ENCODE measurements at regions not wholly inside any gene's neighbourhood (a gene's known extent, or its start where the extent isn't known, plus 50 kb on each side); places are given as distances from the start of the nearest gene placed in this dataset.

DNA sequence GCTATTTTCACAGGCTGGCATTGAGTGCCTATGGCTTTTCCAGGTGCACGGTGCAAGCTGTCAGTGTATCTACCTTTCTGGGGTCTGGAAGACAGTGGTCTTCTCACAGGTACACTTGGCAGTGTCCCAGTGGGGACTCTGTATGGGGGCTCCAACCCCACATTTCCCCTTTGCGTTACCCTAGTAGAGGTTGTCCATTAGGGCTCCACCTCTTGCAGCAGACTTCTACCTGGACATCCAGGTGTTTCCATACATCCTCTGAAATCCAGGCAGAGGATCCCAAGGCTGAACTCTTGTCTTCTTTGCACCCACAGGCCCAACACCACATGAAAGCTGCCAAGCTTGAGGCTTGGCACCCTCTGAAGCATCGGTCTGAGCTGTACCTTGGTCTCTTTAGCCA is 735.7 kb upstream of the INTU start:
- TF ChIP-seq, protein P1, sequence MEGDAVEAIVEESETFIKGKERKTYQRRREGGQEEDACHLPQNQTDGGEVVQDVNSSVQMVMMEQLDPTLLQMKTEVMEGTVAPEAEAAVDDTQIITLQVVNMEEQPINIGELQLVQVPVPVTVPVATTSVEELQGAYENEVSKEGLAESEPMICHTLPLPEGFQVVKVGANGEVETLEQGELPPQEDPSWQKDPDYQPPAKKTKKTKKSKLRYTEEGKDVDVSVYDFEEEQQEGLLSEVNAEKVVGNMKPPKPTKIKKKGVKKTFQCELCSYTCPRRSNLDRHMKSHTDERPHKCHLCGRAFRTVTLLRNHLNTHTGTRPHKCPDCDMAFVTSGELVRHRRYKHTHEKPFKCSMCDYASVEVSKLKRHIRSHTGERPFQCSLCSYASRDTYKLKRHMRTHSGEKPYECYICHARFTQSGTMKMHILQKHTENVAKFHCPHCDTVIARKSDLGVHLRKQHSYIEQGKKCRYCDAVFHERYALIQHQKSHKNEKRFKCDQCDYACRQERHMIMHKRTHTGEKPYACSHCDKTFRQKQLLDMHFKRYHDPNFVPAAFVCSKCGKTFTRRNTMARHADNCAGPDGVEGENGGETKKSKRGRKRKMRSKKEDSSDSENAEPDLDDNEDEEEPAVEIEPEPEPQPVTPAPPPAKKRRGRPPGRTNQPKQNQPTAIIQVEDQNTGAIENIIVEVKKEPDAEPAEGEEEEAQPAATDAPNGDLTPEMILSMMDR (IDR thresholded peaks at IDR 0.05), result no peak
- TF ChIP-seq ZFX (IDR thresholded peaks at IDR 0.05; ENCODE audit: borderline replicate concordance), result no peak

Data from 22Rv1 (cell line).